Muscle of leg (tissue), 3 donors: ENCODE measurements at regions not wholly inside any gene's neighbourhood (a gene's known extent, or its start where the extent isn't known, plus 50 kb on each side); places are given as distances from the start of the nearest gene placed in this dataset.
A peak's percentile ranks its signal among the peaks of the same experiment; 100 is the strongest.

Source experiments
- DNase-seq: peaks from one replicate; pipeline ENCODE4 v3.0.0; 2013
- H3K27ac ChIP-seq: one replicate; pipeline ENCODE4 v1.5.1; 2013; ENCODE audit warnings: mild to moderate bottlenecking, low read length, control low read depth
- H3K27me3 ChIP-seq: one replicate; pipeline ENCODE4 v1.6.1; 2013; ENCODE audit warnings: low read length; ENCODE audit not compliant: control insufficient read depth, insufficient read depth
- H3K36me3 ChIP-seq: one replicate; pipeline ENCODE4 v1.6.1; 2013; ENCODE audit warnings: low read length; ENCODE audit not compliant: control insufficient read depth, insufficient read depth
- H3K4me1 ChIP-seq: one replicate; pipeline ENCODE4 v1.6.1; 2013; ENCODE audit warnings: low read length; ENCODE audit not compliant: control insufficient read depth, insufficient read depth
- H3K4me3 ChIP-seq: one replicate; pipeline ENCODE4 v1.5.1; 2013; ENCODE audit warnings: low read length, control low read depth
- H3K9me3 ChIP-seq: replicated peaks from 2 replicates; pipeline ENCODE4 v1.6.1; 2013; ENCODE audit warnings: low read depth, low read length; ENCODE audit not compliant: control insufficient read depth
- WGBS: methylation state at CpG from one replicate; pipeline ENCODE4 v1.1.5; 2013; ENCODE audit warnings: missing lambda C conversion rate; ENCODE audit not compliant: insufficient coverage; 5-methylcytosine and 5-hydroxymethylcytosine counted together

GRCh38 chr13:76733671-76734070 lies 152.5 kb downstream of the KCTD12 start:
- Histone ChIP-seq H3K36me3 (no peaks in the 10 kb centered on the region), H3K27ac (no peak overlapping the region), H3K4me1 (no peaks in the 10 kb centered on the region), H3K27me3 (no peaks in the 10 kb centered on the region), H3K4me3 (no peak overlapping the region), H3K9me3 (no peaks in the 10 kb centered on the region)
- WGBS = no CpG with 5 or more reads among the region's 3 CpGs
- DNase-seq = no peak

DNA sequence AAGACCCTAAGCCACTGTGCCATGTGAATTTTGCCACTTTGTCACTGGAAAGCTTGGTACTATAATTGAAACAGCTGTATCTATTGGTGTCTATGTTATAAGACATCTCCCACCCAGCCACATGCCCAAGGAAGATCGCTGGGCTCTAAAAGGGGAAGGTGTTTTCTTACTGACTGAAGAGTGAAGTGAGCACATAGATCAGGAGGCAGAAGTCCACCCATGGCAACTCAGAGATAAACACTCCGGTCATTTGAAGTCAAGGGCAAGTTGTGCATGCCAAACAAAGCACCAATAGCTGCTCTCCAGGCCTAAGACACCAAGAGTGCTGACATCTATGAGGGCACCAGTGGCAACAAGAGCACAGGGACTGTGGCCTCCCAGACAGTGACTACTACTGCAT lies 153.8 kb downstream of the KCTD12 start:
- WGBS = 89% methylated on average over 1 of the region's 2 CpGs
- H3K4me1 ChIP-seq = no peaks in the 10 kb centered on the region
- H3K27me3 ChIP-seq = no peaks in the 10 kb centered on the region
- H3K27ac ChIP-seq = no peak overlapping the region
- H3K9me3 ChIP-seq = peaks cover 2% of the 10 kb centered on the region
- no peaks in the 10 kb centered on the region for H3K36me3 ChIP-seq
- DNase-seq = no peak
- H3K4me3 ChIP-seq = no peak overlapping the region

GRCh38 chr13:76730220-76730619 lies 156.0 kb downstream of the KCTD12 start:
- Histone ChIP-seq H3K4me3 (no peak overlapping the region), H3K27me3 (no peaks in the 10 kb centered on the region), H3K4me1 (peaks cover 2% of the 10 kb centered on the region), H3K36me3 (no peaks in the 10 kb centered on the region), H3K27ac (no peak overlapping the region), H3K9me3 (peaks cover 2% of the 10 kb centered on the region)
- WGBS = 83% methylated on average over 1 of the region's 4 CpGs
- DNase-seq = no peak

DNA sequence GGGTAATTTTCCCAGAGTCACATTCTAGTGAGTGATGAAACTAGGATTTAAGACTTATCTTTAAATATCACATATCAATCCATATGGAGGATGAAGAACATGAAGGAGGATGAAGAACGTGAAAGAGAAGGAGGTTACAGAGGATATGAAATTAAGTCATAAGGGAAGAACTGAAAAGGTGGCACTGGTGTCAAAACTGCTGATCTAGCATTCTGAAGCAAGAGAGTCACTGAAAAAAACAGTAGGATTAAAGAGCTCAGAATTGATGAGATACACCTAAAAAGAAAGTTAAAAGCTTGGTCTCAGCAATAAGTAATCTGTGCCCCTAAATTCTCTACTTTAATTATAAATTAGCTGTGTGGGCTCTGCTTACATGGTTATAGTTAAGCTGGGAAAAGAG lies 156.5 kb downstream of the KCTD12 start:
- Histone ChIP-seq H3K27me3 (no peaks in the 10 kb centered on the region), H3K36me3 (no peaks in the 10 kb centered on the region), H3K27ac (no peak overlapping the region), H3K4me1 (peaks cover 2% of the 10 kb centered on the region), H3K9me3 (peaks cover 2% of the 10 kb centered on the region), H3K4me3 (no peak overlapping the region)
- WGBS = 100% methylated on average over 1 of the region's 1 CpG
- DNase-seq = no peak

- no peak overlapping the region for H3K4me3 ChIP-seq
- H3K4me1 ChIP-seq = peaks cover 8% of the 10 kb centered on the region
- peak overlapping the region; percentile 70 for H3K27ac ChIP-seq
- WGBS = no CpG with 5 or more reads among the region's 1 CpG
- no peak for DNase-seq
- no peaks in the 10 kb centered on the region for H3K27me3 ChIP-seq
- H3K36me3 ChIP-seq = no peaks in the 10 kb centered on the region
- peaks cover 2% of the 10 kb centered on the region for H3K9me3 ChIP-seq
These were observed 160.3 kb downstream of the KCTD12 start for GRCh38 chr13:76725896-76726295.

DNA sequence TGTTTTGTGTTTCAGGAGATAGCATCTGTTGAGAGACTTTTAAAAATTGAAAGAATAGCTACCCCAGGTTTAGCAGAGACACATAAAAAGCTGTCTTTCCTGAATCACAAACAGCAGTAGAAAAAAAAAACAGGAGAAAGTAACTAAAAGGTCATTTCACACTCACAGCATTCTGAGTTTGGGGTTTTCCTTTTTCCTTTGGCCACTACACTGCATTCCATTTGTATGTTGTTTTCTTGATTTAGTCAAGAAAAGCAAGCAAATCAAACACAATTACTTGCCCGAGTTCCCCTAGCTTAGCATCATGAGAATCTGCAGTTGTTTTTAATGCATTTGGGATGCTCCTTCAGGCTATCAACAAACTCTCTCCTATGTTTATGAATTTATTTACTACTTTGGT lies 161.0 kb downstream of the KCTD12 start:
- DNase-seq = peak; percentile 89
- no peak overlapping the region for H3K4me3 ChIP-seq
- H3K27ac ChIP-seq = peak overlapping the region; percentile 70
- H3K4me1 ChIP-seq = peaks cover 8% of the 10 kb centered on the region
- no CpG with 5 or more reads among the region's 1 CpG for WGBS
- peaks cover 2% of the 10 kb centered on the region for H3K9me3 ChIP-seq
- no peaks in the 10 kb centered on the region for H3K36me3 ChIP-seq
- H3K27me3 ChIP-seq = no peaks in the 10 kb centered on the region

DNA sequence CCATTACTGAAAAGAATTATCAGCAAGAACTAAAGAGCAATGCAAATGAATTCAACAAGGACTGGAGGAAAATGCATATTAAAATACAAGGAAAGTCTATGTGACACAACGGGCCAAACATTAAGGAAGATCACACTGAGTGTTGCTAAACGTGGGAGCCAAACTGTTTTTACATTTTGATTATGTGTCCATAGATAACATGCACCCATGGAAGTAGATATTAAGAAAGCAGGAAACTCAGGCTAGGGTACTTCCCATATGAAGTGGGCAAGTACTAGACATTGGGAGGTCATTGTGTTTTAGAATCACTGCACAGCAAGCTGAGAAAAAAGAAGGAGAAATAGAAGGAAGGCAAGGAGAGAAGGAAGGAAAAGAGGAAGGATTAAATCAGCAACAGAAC lies 161.8 kb downstream of the KCTD12 start:
- WGBS = no CpG with 5 or more reads among the region's 2 CpGs
- DNase-seq = no peak
- H3K27ac ChIP-seq = peak overlapping the region; percentile 1
- H3K27me3 ChIP-seq = no peaks in the 10 kb centered on the region
- no peaks in the 10 kb centered on the region for H3K36me3 ChIP-seq
- peaks cover 2% of the 10 kb centered on the region for H3K9me3 ChIP-seq
- H3K4me1 ChIP-seq = peaks cover 8% of the 10 kb centered on the region
- H3K4me3 ChIP-seq = no peak overlapping the region

DNA sequence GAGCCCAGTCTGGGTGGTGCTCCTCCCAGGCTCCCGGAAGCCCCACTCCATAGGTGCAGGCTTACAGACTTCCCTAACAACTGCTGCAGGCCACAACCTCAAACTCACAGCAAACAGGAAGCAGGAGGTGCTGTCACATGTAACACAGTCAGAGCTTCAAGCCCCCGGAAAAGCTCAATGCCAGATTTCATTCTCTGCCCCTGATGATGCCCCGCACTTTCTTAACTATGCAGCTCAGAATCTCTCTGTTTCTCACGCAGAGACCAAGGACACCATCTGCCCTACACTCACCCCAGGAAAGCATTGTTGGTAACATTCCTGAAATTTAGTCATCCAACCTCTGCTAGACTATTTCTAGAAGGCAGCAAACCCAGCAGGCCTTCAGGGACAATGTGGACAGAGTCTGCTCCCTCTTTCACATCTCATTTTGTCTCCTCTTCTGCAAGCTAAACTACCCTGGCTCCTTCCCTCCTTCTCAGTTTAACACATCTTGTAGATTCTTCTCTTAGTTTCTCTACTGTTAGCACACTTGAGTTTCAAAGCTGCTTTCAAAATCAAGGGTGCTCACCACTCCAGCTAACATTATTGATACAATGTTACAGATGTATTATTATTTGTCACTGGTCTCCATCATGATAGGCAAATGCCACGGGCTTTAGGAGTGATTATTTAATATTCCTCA lies 162.5 kb downstream of the KCTD12 start:
- Histone ChIP-seq H3K9me3 (peaks cover 2% of the 10 kb centered on the region), H3K27ac (peak overlapping the region; percentile 48), H3K4me3 (no peak overlapping the region), H3K36me3 (no peaks in the 10 kb centered on the region), H3K4me1 (peaks cover 8% of the 10 kb centered on the region), H3K27me3 (no peaks in the 10 kb centered on the region)
- peak; percentile 61 for DNase-seq
- 53% methylated on average over 4 of the region's 5 CpGs for WGBS

- H3K36me3 ChIP-seq = no peaks in the 10 kb centered on the region
- DNase-seq = no peak
- no peaks in the 10 kb centered on the region for H3K9me3 ChIP-seq
- no CpG with 5 or more reads among the region's 1 CpG for WGBS
- H3K27me3 ChIP-seq = no peaks in the 10 kb centered on the region
- H3K27ac ChIP-seq = no peak overlapping the region
- H3K4me1 ChIP-seq = peaks cover 8% of the 10 kb centered on the region
- H3K4me3 ChIP-seq = no peak overlapping the region
These were observed 163.4 kb downstream of the KCTD12 start for GRCh38 chr13:76722782-76723181.

DNA sequence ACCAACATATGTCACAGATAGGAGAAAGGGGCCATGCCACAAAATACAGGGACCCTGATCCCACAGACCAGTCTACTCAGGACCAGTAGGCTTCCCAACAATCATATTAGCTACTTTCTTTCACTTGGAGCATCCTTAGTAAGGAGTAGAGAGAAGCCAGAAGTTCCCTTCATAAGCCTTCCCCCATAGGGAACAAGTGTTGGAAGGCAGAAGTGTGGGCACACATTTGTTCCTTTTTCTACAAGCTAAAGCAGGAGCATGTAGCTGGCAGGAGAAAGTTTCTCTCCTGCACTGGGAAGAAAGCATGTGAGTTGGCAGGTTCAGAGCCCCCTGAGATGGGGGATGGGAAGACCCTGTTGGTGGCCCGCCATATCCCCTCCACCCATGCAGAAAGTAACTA lies 165.4 kb downstream of the KCTD12 start:
- Histone ChIP-seq H3K27ac (no peak overlapping the region), H3K4me3 (no peak overlapping the region), H3K36me3 (no peaks in the 10 kb centered on the region), H3K27me3 (no peaks in the 10 kb centered on the region), H3K4me1 (peaks cover 7% of the 10 kb centered on the region), H3K9me3 (no peaks in the 10 kb centered on the region)
- WGBS = no CpG with 5 or more reads among the region's 1 CpG
- no peak for DNase-seq

DNA sequence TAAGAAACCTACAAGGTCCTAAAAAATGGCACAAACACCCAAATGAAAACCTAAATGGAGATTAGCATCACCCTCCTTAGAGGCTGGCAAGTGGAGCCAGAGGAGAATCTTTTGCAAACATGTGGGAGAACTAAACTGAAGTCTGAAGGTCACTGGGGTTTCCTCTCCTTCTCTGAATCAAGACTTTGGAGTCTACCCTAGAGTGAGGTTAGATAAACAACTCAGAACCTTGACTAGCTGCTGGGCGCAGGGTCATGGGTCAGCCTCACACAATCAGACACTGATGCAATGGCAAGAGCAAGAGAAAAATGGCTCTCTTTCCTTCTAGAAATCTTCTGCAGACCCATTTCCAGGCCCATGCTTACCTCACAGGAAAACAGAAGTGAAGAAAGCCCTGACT lies 165.8 kb downstream of the KCTD12 start:
- 100% methylated on average over 1 of the region's 1 CpG for WGBS
- Histone ChIP-seq H3K27ac (no peak overlapping the region), H3K36me3 (no peaks in the 10 kb centered on the region)

More for the DNA sequence above, 165.8 kb downstream of the KCTD12 start:
- no peaks in the 10 kb centered on the region for H3K27me3 ChIP-seq
- no peak for DNase-seq
- no peaks in the 10 kb centered on the region for H3K9me3 ChIP-seq
- peaks cover 6% of the 10 kb centered on the region for H3K4me1 ChIP-seq
- H3K4me3 ChIP-seq = no peak overlapping the region
